ENCODE measurements at regions not wholly inside any gene's neighbourhood (a gene's known extent, or its start where the extent isn't known, plus 50 kb on each side); places are given as distances from the start of the nearest gene placed in this dataset.

GRCh38 chr7:153388611-153389010 is 629.1 kb downstream of the ACTR3B start:
- DNase-seq (ENCODE audit: low spot score), result no peak
- TF ChIP-seq, protein P1, sequence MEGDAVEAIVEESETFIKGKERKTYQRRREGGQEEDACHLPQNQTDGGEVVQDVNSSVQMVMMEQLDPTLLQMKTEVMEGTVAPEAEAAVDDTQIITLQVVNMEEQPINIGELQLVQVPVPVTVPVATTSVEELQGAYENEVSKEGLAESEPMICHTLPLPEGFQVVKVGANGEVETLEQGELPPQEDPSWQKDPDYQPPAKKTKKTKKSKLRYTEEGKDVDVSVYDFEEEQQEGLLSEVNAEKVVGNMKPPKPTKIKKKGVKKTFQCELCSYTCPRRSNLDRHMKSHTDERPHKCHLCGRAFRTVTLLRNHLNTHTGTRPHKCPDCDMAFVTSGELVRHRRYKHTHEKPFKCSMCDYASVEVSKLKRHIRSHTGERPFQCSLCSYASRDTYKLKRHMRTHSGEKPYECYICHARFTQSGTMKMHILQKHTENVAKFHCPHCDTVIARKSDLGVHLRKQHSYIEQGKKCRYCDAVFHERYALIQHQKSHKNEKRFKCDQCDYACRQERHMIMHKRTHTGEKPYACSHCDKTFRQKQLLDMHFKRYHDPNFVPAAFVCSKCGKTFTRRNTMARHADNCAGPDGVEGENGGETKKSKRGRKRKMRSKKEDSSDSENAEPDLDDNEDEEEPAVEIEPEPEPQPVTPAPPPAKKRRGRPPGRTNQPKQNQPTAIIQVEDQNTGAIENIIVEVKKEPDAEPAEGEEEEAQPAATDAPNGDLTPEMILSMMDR (IDR thresholded peaks at IDR 0.05; ENCODE audit: extremely low read depth, missing control alignments), result no peak

- TF ChIP-seq, protein P1 (IDR thresholded peaks at IDR 0.05; ENCODE audit: extremely low read depth, missing control alignments), result no peak
- DNase-seq (ENCODE audit: low spot score), result no peak
These were observed 629.7 kb downstream of the ACTR3B start for GRCh38 chr7:153389261-153389660.

DNA sequence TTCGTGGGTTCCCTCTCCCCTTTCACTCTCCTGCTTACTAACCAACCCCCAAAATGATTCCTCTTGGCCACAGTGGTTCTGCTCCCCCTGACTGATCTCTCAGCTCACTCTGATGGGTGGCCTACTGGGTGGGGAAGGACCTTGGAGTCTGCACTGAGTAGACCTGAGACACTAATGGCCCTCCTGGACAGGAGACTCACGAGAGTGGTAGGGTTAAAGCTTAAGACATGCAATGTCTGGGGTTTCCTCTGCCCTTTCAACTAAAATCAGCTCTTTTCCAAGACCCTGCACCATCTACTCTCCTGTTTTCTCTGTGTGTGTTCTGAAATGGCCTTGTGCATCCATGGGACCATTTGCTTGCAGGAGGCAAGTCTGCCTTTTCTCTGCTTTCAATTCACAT is 631.4 kb downstream of the ACTR3B start:
- no peak for DNase-seq (ENCODE audit: low spot score)
- TF ChIP-seq, protein P1 (IDR thresholded peaks at IDR 0.05; ENCODE audit: extremely low read depth, missing control alignments), result no peak

DNA sequence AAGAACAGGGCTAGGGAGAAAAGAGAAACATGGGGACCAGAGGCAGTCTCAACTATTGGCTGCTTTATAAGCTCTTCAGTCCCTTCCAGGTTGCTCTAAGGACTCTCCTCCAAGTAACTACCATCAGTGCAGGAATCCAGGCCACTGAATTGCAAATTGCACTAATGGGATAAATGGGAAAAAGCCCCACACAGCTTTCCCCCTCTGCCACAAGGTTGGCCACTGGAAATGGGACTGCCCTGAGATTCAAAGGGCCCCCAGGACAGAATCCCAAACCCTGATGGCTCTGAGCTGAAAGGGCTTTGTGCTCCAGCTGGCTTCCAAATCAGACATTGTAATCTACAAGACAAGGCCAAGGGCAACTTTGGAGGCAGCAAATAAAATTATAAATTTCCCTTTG is 633.2 kb downstream of the ACTR3B start:
- DNase-seq (ENCODE audit: low spot score), result no peak
- TF ChIP-seq, protein P1 (IDR thresholded peaks at IDR 0.05; ENCODE audit: extremely low read depth, missing control alignments), result no peak

- no peak for DNase-seq (ENCODE audit: low spot score)
- TF ChIP-seq, protein P1 (IDR thresholded peaks at IDR 0.05; ENCODE audit: extremely low read depth, missing control alignments), result no peak
These were observed 634.1 kb downstream of the ACTR3B start for GRCh38 chr7:153393666-153394065.

DNA sequence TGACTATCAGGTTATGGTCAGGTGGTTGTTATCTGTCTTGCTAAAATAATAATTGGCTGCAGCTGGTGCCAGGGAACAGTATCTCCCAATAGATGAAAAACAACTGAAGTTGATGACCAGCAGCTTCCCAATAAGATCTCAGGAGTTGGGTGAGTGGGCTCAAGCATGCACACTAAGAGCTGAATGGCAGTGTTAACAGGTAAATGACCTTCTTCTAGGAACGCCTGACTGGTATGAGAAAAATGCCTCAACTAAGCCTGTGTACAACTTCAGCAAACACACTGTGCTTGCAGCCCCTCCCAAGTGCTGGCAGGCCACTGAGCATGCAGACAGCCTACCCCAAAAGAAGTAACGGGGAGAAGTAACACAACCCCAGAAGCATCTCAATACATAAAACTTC is 636.9 kb downstream of the ACTR3B start:
- TF ChIP-seq, protein P1 (IDR thresholded peaks at IDR 0.05; ENCODE audit: extremely low read depth, missing control alignments), result no peak
- no peak for DNase-seq (ENCODE audit: low spot score)

GRCh38 chr7:153397459-153397858 is 637.9 kb downstream of the ACTR3B start:
- DNase-seq (ENCODE audit: low spot score), result no peak
- TF ChIP-seq, protein P1 (IDR thresholded peaks at IDR 0.05; ENCODE audit: extremely low read depth, missing control alignments), result no peak

Data from GM20000 (cell line).